SK-N-SH (cell line): ENCODE measurements at regions not wholly inside any gene's neighbourhood (a gene's known extent, or its start where the extent isn't known, plus 50 kb on each side); places are given as distances from the start of the nearest gene placed in this dataset.

Experiments
- CTCF ChIA-PET: fragments of 300-600, 350-600 bp; formaldehyde crosslinking; extraction: SDS; loops from one replicate; lab custom pipeline; 2021; lab: Yijun Ruan, JAX
- POLR2A ChIA-PET: fragments of 350-600 bp; sonication (Branson Sonifier 250); formaldehyde crosslinking; extraction: SDS; loops from one replicate; lab custom pipeline; 2020; ENCODE audit warnings: antibody characterized with exemption, inconsistent platforms; lab: Yijun Ruan, JAX
- DNase-seq: peaks from one replicate; pipeline ENCODE4 v3.0.0; 2012
- H2AFZ ChIP-seq: fragments of 200-600 bp; sonication (generic); 2 replicates; pipeline ENCODE4 v1.8.1; 2016; ENCODE audit warnings: antibody characterized with exemption, mild to moderate bottlenecking, low read depth
- H3F3A ChIP-seq: fragments of 200-600 bp; sonication (generic); replicated peaks from 2 replicates; pipeline ENCODE3; 2016; ENCODE audit warnings: antibody characterized with exemption, mild to moderate bottlenecking; ENCODE audit not compliant: insufficient read depth
- H3K27ac ChIP-seq, 2 experiments: fragments of 200-500 bp in 1 of 2; fragments of 200-600 bp in 1 of 2; sonication (Bioruptor generic) in 1 of 2; sonication (generic), shearing (Covaris generic) in 1 of 2; 2 replicates each; pipeline versions ENCODE4 v1.5.1 to v1.6.1; 2014 to 2016; ENCODE audit warnings: low read depth in 2 of 2, inconsistent platforms in 1 of 2, low read length in 1 of 2, mild to moderate bottlenecking in 1 of 2, mixed read lengths in 1 of 2
- H3K27me3 ChIP-seq: fragments of 200-600 bp; sonication (generic), shearing (Covaris generic); 2 replicates; pipeline ENCODE4 v1.6.1; 2016; ENCODE audit warnings: mixed run types; ENCODE audit not compliant: insufficient read depth
- H3K36me3 ChIP-seq, 2 experiments: fragments of 200-500 bp in 1 of 2; fragments of 200-600 bp in 1 of 2; sonication (Bioruptor generic) in 1 of 2; sonication (generic) in 1 of 2; replicated peaks in 1 of 2; 2 replicates each; pipeline versions ENCODE3 to v1.5.1; 2014 to 2016; ENCODE audit warnings: low read length in 1 of 2, mild to moderate bottlenecking in 1 of 2; ENCODE audit not compliant: insufficient read depth in 2 of 2, control insufficient read depth in 1 of 2
- H3K4me1 ChIP-seq, 2 experiments: fragments of 200-500 bp in 1 of 2; fragments of 200-600 bp in 1 of 2; sonication (Bioruptor generic) in 1 of 2; sonication (generic), shearing (Covaris generic) in 1 of 2; 2 replicates each; pipeline versions ENCODE4 v1.5.1 to v1.6.1; 2014 to 2016; ENCODE audit warnings: low read depth in 1 of 2, low read length in 1 of 2, mixed run types in 1 of 2; ENCODE audit not compliant: insufficient read depth in 2 of 2, control insufficient read depth in 1 of 2
- H3K4me2 ChIP-seq: fragments of 200-600 bp; sonication (generic), shearing (Covaris generic); 2 replicates; pipeline ENCODE4 v1.6.1; 2017; ENCODE audit warnings: mixed run types
- H3K4me3 ChIP-seq, 2 experiments: fragments of 200-500 bp in 1 of 2; fragments of 200-600 bp in 1 of 2; sonication (Bioruptor generic) in 1 of 2; sonication (generic), shearing (Covaris generic) in 1 of 2; 2 replicates each; pipeline versions ENCODE4 v1.5.1 to v1.8.1; 2014 to 2016; ENCODE audit warnings: low read depth in 2 of 2, inconsistent platforms in 1 of 2, low read length in 1 of 2, mild to moderate bottlenecking in 1 of 2, mixed read lengths in 1 of 2, moderate library complexity in 1 of 2
- H3K79me2 ChIP-seq: fragments of 200-600 bp; sonication (generic); 2 replicates; pipeline ENCODE4 v1.8.1; 2017; ENCODE audit warnings: mild to moderate bottlenecking; ENCODE audit not compliant: insufficient read depth
- H3K9ac ChIP-seq: fragments of 200-600 bp; sonication (generic); 2 replicates; pipeline ENCODE4 v1.6.1; 2017; ENCODE audit warnings: mixed run types
- H3K9me2 ChIP-seq: fragments of 200-600 bp; sonication (generic); 2 replicates; pipeline ENCODE4 v1.6.1; 2017; ENCODE audit warnings: mixed run types
- H3K9me3 ChIP-seq: fragments of 200-600 bp; sonication (generic); 2 replicates; pipeline ENCODE4 v1.6.1; 2017; ENCODE audit warnings: mixed run types, mild to moderate bottlenecking, moderate library complexity
- H4K20me1 ChIP-seq: fragments of 200-600 bp; sonication (generic); 2 replicates; pipeline ENCODE4 v1.6.1; 2017; ENCODE audit warnings: mild to moderate bottlenecking, mixed run types; ENCODE audit not compliant: insufficient read depth
- CHD2 ChIP-seq: fragments of 150-350 bp; IDR thresholded peaks from 2 replicates; pipeline ENCODE4 v1.6.1; 2018; ENCODE audit warnings: low read length; ENCODE audit not compliant: partially characterized antibody
- ELF1 ChIP-seq: IDR thresholded peaks from 2 replicates; pipeline ENCODE4 v1.4.0; 2012
- FOXJ3 ChIP-seq: sonication (generic); formaldehyde crosslinking; IDR thresholded peaks from 2 replicates; pipeline ENCODE4 v1.5.1; 2020; ENCODE audit warnings: mild to moderate bottlenecking, missing genetic modification reagents
- FOXM1 ChIP-seq: IDR thresholded peaks from 2 replicates; pipeline ENCODE4 v1.4.0; 2012; ENCODE audit warnings: low read depth, mild to moderate bottlenecking
- IRF3 ChIP-seq: fragments of 150-350 bp; IDR thresholded peaks from 2 replicates; pipeline ENCODE4 v1.6.1; 2016; ENCODE audit warnings: mild to moderate bottlenecking, low read depth, low read length
- JUND ChIP-seq: IDR thresholded peaks from 2 replicates; pipeline ENCODE4 v1.4.0; 2012
- MAX ChIP-seq: IDR thresholded peaks from 2 replicates; pipeline ENCODE4 v1.4.0; 2012; ENCODE audit warnings: low read depth
- MEF2A ChIP-seq: IDR thresholded peaks from 2 replicates; pipeline ENCODE4 v1.4.0; 2012; ENCODE audit warnings: low read depth, borderline replicate concordance
- NRF1 ChIP-seq: IDR thresholded peaks from 2 replicates; pipeline ENCODE4 v1.6.1; 2012; ENCODE audit warnings: low read depth, mild to moderate bottlenecking, low read length
- PBX3 ChIP-seq: IDR thresholded peaks from 2 replicates; pipeline ENCODE4; 2012
- RCOR1 ChIP-seq: fragments of 150-350 bp; IDR thresholded peaks from 2 replicates; pipeline ENCODE4 v1.6.1; 2017; ENCODE audit warnings: antibody characterized with exemption, low read length
- RXRA ChIP-seq: IDR thresholded peaks from 2 replicates; pipeline ENCODE4 v1.4.0; 2012; ENCODE audit warnings: low read depth, mild to moderate bottlenecking, borderline replicate concordance
- SIN3A ChIP-seq: IDR thresholded peaks from 2 replicates; pipeline ENCODE4 v1.6.1; 2012; ENCODE audit warnings: low read depth, mild to moderate bottlenecking, low read length, moderate library complexity, borderline replicate concordance
- USF1 ChIP-seq: IDR thresholded peaks from 2 replicates; pipeline ENCODE4 v1.4.0; 2012; ENCODE audit warnings: low read depth, borderline replicate concordance
- WGBS: methylation state at CpG from one replicate; pipeline ENCODE4 v1.1.6; 2017; ENCODE audit warnings: low lambda C conversion rate; 5-methylcytosine and 5-hydroxymethylcytosine counted together
- TF ChIP-seq, protein P1 (sequence below): IDR thresholded peaks from 2 replicates; pipeline ENCODE4 v1.4.0; 2012; ENCODE audit warnings: low read depth, borderline replicate concordance

DNA sequence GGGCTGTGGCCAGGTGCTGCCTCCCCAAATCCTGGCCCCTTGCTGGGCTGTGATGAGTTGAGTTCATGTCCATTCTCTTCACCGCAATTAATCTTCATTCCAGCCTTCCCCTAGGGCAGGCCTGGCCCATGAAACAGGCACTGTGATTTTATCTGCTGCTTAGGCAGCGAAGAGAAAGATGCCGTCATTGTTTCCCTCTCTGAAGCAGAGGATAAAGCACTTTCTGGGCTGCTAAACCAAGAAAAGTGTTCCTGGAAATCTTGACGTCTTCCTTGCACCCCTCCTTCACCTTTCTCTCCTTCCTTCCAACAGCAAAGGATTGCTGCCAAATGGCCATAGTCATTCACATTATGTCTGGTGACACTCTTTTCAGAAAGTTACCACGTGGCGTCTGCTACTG lies 265.9 kb downstream of the ZEB1 start (continued):
- TF ChIP-seq FOXM1 (no peak), PBX3 (no peak), USF1 (no peak)
- TF ChIP-seq, protein P1, sequence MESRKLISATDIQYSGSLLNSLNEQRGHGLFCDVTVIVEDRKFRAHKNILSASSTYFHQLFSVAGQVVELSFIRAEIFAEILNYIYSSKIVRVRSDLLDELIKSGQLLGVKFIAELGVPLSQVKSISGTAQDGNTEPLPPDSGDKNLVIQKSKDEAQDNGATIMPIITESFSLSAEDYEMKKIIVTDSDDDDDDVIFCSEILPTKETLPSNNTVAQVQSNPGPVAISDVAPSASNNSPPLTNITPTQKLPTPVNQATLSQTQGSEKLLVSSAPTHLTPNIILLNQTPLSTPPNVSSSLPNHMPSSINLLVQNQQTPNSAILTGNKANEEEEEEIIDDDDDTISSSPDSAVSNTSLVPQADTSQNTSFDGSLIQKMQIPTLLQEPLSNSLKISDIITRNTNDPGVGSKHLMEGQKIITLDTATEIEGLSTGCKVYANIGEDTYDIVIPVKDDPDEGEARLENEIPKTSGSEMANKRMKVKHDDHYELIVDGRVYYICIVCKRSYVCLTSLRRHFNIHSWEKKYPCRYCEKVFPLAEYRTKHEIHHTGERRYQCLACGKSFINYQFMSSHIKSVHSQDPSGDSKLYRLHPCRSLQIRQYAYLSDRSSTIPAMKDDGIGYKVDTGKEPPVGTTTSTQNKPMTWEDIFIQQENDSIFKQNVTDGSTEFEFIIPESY = no peak
- TF ChIP-seq, all 33 proteins: peak for 9

GRCh38 chr10:31584098-31584631 lies 265.1 kb downstream of the ZEB1 start:
- Histone ChIP-seq H4K20me1 (no peaks in the 10 kb centered on the region), H2AFZ (no peak overlapping the region), H3K36me3 (no peaks in the 10 kb centered on the region), H3K4me2 (no peak overlapping the region), H3K9me3 (no peaks in the 10 kb centered on the region), H3K27me3 (no peaks in the 10 kb centered on the region), H3K9me2 (no peaks in the 10 kb centered on the region), H3K4me1 (peaks cover 0 to 40% of the 10 kb centered on the region in 2 experiments; a peak in 2 of 4 replicates), H3K79me2 (no peaks in the 10 kb centered on the region)
- peak; percentile 61 for DNase-seq
- TF ChIP-seq MEF2A = no peak
- TF ChIP-seq, all 33 proteins: peak for 0
- ChIA-PET CTCF (interaction anchor here (1.2 to 3.2 kb wide), 5 partner anchors 10 to 800 kb away, joined by 3 to 15 read pairs (median 4); no protein-coding TSS in a partner anchor), POLR2A (interaction anchor here (1.0 to 1.6 kb wide), 3 partner anchors 20 to 176 kb away, joined by 4 to 8 read pairs (median 4); no protein-coding TSS in a partner anchor)
- Histone ChIP-seq H3K4me3 (no peak overlapping the region), H3F3A (no peaks in the 10 kb centered on the region), H3K27ac (peak overlapping the region in 1 of 2 experiments; percentile 69; a peak in 2 of 4 replicates), H3K9ac (no peak overlapping the region)
- WGBS = 66% methylated on average over 7 of the region's 12 CpGs

DNA sequence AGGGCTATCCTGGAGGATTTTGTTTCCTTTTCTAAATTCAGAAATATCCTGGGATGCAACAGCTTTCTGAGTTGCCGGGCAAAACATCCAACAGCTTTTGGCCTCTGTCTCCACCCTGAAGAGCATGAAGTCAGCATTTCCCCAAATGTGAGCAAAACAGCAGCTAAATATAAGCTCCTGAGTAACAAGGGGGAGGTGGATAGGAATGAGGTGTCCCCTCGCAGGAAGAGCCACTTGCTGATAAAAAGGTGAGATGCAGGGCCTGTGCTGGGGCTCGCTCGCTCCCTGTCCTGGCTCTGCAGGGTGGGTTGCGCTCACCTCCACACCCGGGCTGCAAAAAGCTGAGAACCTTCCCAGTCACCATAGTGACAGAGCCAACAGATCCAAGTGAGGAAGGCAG lies 264.3 kb downstream of the ZEB1 start:
- Histone ChIP-seq H2AFZ (no peak overlapping the region), H3K9me2 (no peaks in the 10 kb centered on the region), H3K4me1 (peaks cover 0 to 40% of the 10 kb centered on the region in 2 experiments; a peak in 2 of 4 replicates), H4K20me1 (no peaks in the 10 kb centered on the region), H3K79me2 (no peaks in the 10 kb centered on the region), H3K9me3 (no peaks in the 10 kb centered on the region), H3K27me3 (no peaks in the 10 kb centered on the region), H3K4me3 (no peak overlapping the region), H3K9ac (no peak overlapping the region), H3F3A (no peaks in the 10 kb centered on the region), H3K27ac (peak overlapping the region in 1 of 2 experiments; percentile 92; a peak in 1 of 4 replicates), H3K36me3 (no peaks in the 10 kb centered on the region), H3K4me2 (no peak overlapping the region)
- ChIA-PET CTCF (interaction anchor here (1.1 to 3.2 kb wide), 4 partner anchors 20 to 186 kb away, joined by 3 to 15 read pairs (median 4); no protein-coding TSS in a partner anchor), POLR2A (interaction anchor here (1.1 to 1.6 kb wide), 3 partner anchors 19 to 177 kb away, joined by 4 to 8 read pairs (median 5); no protein-coding TSS in a partner anchor)
- DNase-seq = no peak
- TF ChIP-seq IRF3 = no peak
- TF ChIP-seq MEF2A = no peak
- no peak for TF ChIP-seq RCOR1
- TF ChIP-seq CHD2 = no peak
- TF ChIP-seq SIN3A = no peak
- TF ChIP-seq FOXM1 = no peak
- no peak for TF ChIP-seq JUND
- TF ChIP-seq RXRA = no peak
- TF ChIP-seq NRF1 = no peak
- TF ChIP-seq, protein P1 = no peak
- TF ChIP-seq MAX = no peak
- TF ChIP-seq FOXJ3 (CRISPR knock-in tag) = no peak
- TF ChIP-seq ELF1 = no peak
- TF ChIP-seq PBX3 = no peak
- WGBS = 89% methylated on average over 6 of the region's 6 CpGs
